ENCODE measurements at regions not wholly inside any gene's neighbourhood (a gene's known extent, or its start where the extent isn't known, plus 50 kb on each side); places are given as distances from the start of the nearest gene placed in this dataset.

GRCh38 chr5:159827861-159828260, 88.4 kb upstream of the ADRA1B start:
- no peak for TF ChIP-seq CTCF (IDR thresholded peaks at IDR 0.05 in 8 of 11, conservative IDR thresholded peaks at IDR 0.05 in 3 of 11)
- TF ChIP-seq POLR2A (IDR thresholded peaks at IDR 0.05) = no peak
- TF ChIP-seq POLR2AphosphoS5 (IDR thresholded peaks at IDR 0.05) = no peak
- no peaks in the 10 kb centered on the region for H3K27me3 ChIP-seq (replicated peaks in 1 of 7)
- intact Hi-C loops (cut with DNase I; ENCODE audit: low total_unique reads) = no loop called here
- H3K4me3 ChIP-seq = no peak overlapping the region
- 78 to 96% (median 88%) methylated on average over 4 of the region's 4 CpGs for WGBS, 5 donors
- no peaks in the 10 kb centered on the region for H3K9me3 ChIP-seq
- DNase-seq = no peak
- no peak overlapping the region for H3K27ac ChIP-seq
- no peaks in the 10 kb centered on the region for H3K36me3 ChIP-seq
- H3K4me1 ChIP-seq = peaks cover 0 to 11% (median 3%) of the 10 kb centered on the region in 6 donors

- DNase-seq = no peak
- no peak for TF ChIP-seq CTCF (IDR thresholded peaks at IDR 0.05 in 8 of 11, conservative IDR thresholded peaks at IDR 0.05 in 3 of 11)
- TF ChIP-seq POLR2AphosphoS5 (IDR thresholded peaks at IDR 0.05) = no peak
- TF ChIP-seq POLR2A (IDR thresholded peaks at IDR 0.05) = no peak
- peaks cover 0 to 8% (median 0%) of the 10 kb centered on the region in 8 donors for H3K9me3 ChIP-seq
- H3K36me3 ChIP-seq = no peaks in the 10 kb centered on the region
- H3K4me3 ChIP-seq = no peak overlapping the region
- intact Hi-C loops (cut with DNase I; ENCODE audit: low total_unique reads) = no loop called here
- H3K27ac ChIP-seq = no peak overlapping the region
- no peaks in the 10 kb centered on the region for H3K27me3 ChIP-seq (replicated peaks in 1 of 7)
- peaks cover 0 to under 1% (median 0%) of the 10 kb centered on the region in 6 donors for H3K4me1 ChIP-seq
- WGBS, 5 donors = 55 to 84% (median 76%) methylated on average over 2 of the region's 2 CpGs
These were observed 84.2 kb upstream of the ADRA1B start for GRCh38 chr5:159832073-159832472.

GRCh38 chr5:159833088-159833487, 83.2 kb upstream of the ADRA1B start:
- Histone ChIP-seq H3K9me3 (peaks cover 0 to 8% (median 0%) of the 10 kb centered on the region in 8 donors), H3K4me1 (no peaks in the 10 kb centered on the region), H3K36me3 (no peaks in the 10 kb centered on the region), H3K27me3 (replicated peaks in 1 of 7) (no peaks in the 10 kb centered on the region), H3K27ac (no peak overlapping the region), H3K4me3 (no peak overlapping the region)
- 44 to 69% (median 52%) methylated on average over 2 of the region's 2 CpGs for WGBS, 5 donors
- no peak for TF ChIP-seq POLR2A (IDR thresholded peaks at IDR 0.05)
- no peak for TF ChIP-seq CTCF (IDR thresholded peaks at IDR 0.05 in 8 of 11, conservative IDR thresholded peaks at IDR 0.05 in 3 of 11)
- no peak for TF ChIP-seq POLR2AphosphoS5 (IDR thresholded peaks at IDR 0.05)
- DNase-seq = no peak
- intact Hi-C loops (cut with DNase I; ENCODE audit: low total_unique reads) = no loop called here

- no peaks in the 10 kb centered on the region for H3K4me1 ChIP-seq
- H3K36me3 ChIP-seq = no peaks in the 10 kb centered on the region
- TF ChIP-seq POLR2A (IDR thresholded peaks at IDR 0.05) = no peak
- TF ChIP-seq CTCF (IDR thresholded peaks at IDR 0.05 in 8 of 11, conservative IDR thresholded peaks at IDR 0.05 in 3 of 11) = no peak
- TF ChIP-seq POLR2AphosphoS5 (IDR thresholded peaks at IDR 0.05) = no peak
- H3K27me3 ChIP-seq (replicated peaks in 1 of 7) = no peaks in the 10 kb centered on the region
- 57 to 65% (median 64%) methylated on average over 6 of the region's 6 CpGs for WGBS, 5 donors
- no peak overlapping the region for H3K27ac ChIP-seq
- H3K4me3 ChIP-seq = no peak overlapping the region
- intact Hi-C loops (cut with DNase I; ENCODE audit: low total_unique reads) = no loop called here
- DNase-seq = no peak
- peaks cover 0 to 8% (median 0%) of the 10 kb centered on the region in 8 donors for H3K9me3 ChIP-seq
These were observed 82.4 kb upstream of the ADRA1B start for GRCh38 chr5:159833846-159834245.
